ENCODE measurements at regions not wholly inside any gene's neighbourhood (a gene's known extent, or its start where the extent isn't known, plus 50 kb on each side); places are given as distances from the start of the nearest gene placed in this dataset.
A peak's percentile ranks its signal among the peaks of the same experiment; 100 is the strongest.

DNA sequence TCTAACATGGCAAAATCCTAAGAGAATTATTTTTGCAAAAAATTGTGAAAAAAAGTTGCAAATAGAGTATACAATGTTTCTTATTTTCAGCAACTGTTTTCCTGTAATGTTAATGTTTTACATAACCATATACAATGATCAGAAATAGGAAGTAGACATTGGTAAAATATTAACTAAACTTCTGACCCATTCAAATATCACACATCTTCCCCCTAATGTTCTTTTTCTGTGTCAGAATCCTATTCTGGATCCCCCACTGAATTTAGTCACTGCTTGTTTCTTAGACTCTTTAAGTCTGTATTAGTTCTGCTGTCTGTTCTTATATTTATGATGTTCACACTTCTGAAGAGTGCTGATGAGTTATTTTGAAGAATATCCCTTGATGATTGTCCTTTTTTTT, 62.0 kb downstream of the HFE start:
- no peaks in the 10 kb centered on the region for H3K9me3 ChIP-seq
- H3K4me1 ChIP-seq, result no peaks in the 10 kb centered on the region
- no peaks in the 10 kb centered on the region for H3K36me3 ChIP-seq
- no peak overlapping the region for H3K27ac ChIP-seq
- TF ChIP-seq, protein P1, sequence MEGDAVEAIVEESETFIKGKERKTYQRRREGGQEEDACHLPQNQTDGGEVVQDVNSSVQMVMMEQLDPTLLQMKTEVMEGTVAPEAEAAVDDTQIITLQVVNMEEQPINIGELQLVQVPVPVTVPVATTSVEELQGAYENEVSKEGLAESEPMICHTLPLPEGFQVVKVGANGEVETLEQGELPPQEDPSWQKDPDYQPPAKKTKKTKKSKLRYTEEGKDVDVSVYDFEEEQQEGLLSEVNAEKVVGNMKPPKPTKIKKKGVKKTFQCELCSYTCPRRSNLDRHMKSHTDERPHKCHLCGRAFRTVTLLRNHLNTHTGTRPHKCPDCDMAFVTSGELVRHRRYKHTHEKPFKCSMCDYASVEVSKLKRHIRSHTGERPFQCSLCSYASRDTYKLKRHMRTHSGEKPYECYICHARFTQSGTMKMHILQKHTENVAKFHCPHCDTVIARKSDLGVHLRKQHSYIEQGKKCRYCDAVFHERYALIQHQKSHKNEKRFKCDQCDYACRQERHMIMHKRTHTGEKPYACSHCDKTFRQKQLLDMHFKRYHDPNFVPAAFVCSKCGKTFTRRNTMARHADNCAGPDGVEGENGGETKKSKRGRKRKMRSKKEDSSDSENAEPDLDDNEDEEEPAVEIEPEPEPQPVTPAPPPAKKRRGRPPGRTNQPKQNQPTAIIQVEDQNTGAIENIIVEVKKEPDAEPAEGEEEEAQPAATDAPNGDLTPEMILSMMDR (IDR thresholded peaks at IDR 0.05), result no peak
- H3K4me3 ChIP-seq, result no peak overlapping the region
- DNase-seq, result no peak
- intact Hi-C loops (cut with DNase I; ENCODE audit: low total_unique reads), result no loop called here
- no peaks in the 10 kb centered on the region for H3K27me3 ChIP-seq

DNA sequence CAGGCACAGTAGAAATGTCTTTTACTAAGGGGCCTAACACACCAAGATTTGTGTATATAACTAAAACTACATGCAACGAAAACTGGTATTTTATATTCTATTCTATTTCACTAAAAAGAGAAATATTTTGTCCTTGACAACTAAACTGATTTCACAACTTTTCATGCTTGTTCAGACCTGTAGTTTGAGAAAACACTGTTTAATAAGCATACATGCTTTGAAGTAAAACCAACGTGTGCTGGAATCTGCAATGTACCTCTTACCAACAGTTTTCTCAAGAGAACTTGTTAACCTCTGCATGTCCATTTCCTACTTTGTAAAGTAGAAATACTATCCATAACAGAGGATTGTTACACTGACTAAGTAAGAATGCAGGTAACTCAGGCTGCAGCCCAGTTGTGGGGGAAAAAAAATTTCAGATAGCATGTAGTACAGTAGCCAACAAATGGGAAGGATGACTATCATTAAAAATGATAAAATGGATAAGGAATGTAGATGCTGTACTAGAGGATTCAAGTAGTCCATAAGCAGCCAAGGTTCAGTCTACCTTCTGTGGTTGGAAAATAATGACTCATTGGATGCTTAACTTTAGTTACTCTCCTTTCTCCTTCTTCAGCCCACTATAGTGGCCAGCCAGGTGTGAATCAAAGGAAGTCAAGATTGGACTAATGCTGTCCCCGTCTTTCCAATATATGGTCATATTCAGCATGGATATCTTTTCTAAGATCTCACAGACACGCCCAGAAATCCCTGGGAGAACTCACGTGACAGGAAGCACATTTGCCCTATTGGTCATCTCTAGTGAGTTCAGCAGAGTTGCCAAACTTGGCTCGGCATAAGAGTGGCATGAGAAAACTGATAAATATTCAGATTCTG, 65.2 kb downstream of the HFE start:
- TF ChIP-seq, protein P1 (IDR thresholded peaks at IDR 0.05), result no peak
- Histone ChIP-seq H3K36me3 (no peaks in the 10 kb centered on the region), H3K9me3 (no peaks in the 10 kb centered on the region), H3K4me1 (peaks cover 0 to 9% (median 3%) of the 10 kb centered on the region in 4 donors), H3K4me3 (no peak overlapping the region), H3K27me3 (no peaks in the 10 kb centered on the region), H3K27ac (no peak overlapping the region)
- no peak for DNase-seq
- intact Hi-C loops (cut with DNase I; ENCODE audit: low total_unique reads), result loop anchor here (10.0 kb wide), 1 partner anchor 48 kb away; a partner anchor contains a TSS

DNA sequence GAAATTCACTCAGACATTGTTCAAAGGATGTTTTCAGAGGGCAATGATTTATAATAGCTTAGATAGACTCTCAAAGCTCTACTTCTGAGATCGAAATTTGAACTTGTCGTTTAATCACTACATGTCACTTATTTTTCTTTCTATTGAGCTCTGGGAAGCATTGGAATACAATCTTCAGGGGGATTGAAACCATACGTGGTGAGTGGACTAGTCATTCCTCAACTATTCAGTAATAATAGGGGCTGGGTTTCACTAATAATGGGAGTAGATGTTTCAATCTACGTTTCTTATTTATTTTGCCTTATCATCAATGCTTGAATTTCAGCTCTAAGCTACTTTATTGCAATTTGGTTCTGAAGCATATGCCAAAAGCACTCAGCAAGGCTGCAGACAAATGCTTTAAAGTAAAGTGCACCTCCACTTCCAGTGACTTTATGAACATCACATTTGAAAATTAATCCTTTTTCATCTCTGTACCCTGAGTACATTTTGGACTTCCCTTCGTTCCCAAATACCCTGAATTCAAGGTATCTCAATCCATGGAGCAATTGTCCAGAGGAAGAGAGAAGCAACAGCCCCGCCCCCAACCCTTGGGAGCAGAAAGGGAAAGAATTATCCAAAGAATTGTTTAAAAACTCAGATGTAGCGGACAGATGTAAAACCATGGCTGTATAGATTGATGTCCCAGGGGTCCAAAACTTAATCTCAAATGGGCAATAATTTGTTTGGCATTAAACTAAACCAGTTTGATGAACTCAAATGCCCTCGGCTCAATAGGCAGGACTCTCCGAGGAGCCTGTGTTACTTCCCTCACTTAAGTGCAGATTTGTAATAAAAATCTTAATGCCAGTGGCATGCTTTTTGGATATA, 68.1 kb downstream of the HFE start:
- no peaks in the 10 kb centered on the region for H3K9me3 ChIP-seq
- peaks cover 0 to 14% (median 8%) of the 10 kb centered on the region in 4 donors for H3K4me1 ChIP-seq
- no peaks in the 10 kb centered on the region for H3K27me3 ChIP-seq
- intact Hi-C loops (cut with DNase I; ENCODE audit: low total_unique reads), result loop anchor here (10.0 kb wide), 1 partner anchor 50 kb away; a partner anchor contains a TSS
- peak overlapping the region; percentile 68 for H3K4me3 ChIP-seq
- TF ChIP-seq, protein P1 (IDR thresholded peaks at IDR 0.05), result no peak
- peak overlapping the region; percentile 85 to 99 for H3K27ac ChIP-seq
- no peaks in the 10 kb centered on the region for H3K36me3 ChIP-seq
- DNase-seq, result peak in 1 of 2 donors; percentile 62

DNA sequence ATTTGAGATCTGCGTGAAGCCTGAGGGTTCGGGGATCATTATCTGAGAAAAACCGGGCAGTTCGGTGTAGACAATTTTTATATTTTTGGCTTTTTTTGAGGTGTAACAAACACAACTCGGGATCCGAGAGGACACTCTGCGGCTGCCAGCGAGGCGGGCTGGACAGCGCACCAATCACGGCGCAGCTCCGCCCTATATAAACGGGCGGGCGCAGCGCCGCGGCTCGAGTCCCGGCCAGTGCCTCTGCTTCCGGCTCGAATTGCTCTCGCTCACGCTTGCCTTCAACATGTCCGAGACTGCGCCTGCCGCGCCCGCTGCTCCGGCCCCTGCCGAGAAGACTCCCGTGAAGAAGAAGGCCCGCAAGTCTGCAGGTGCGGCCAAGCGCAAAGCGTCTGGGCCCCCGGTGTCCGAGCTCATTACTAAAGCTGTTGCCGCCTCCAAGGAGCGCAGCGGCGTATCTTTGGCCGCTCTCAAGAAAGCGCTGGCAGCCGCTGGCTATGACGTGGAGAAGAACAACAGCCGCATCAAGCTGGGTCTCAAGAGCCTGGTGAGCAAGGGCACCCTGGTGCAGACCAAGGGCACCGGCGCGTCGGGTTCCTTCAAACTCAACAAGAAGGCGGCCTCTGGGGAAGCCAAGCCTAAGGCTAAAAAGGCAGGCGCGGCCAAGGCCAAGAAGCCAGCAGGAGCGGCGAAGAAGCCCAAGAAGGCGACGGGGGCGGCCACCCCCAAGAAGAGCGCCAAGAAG, 69.0 kb downstream of the HFE start:
- no peaks in the 10 kb centered on the region for H3K9me3 ChIP-seq
- H3K27me3 ChIP-seq, result no peaks in the 10 kb centered on the region
- TF ChIP-seq, protein P1 (IDR thresholded peaks at IDR 0.05), result no peak
- H3K27ac ChIP-seq, result peak overlapping the region; percentile 85 to 99
- H3K36me3 ChIP-seq, result no peaks in the 10 kb centered on the region
- intact Hi-C loops (cut with DNase I; ENCODE audit: low total_unique reads), result loop anchor here (1.0 to 10.0 kb wide), 3 partner anchors 33 to 51 kb away; a partner anchor contains a TSS
- peak; percentile 88 to 96 for DNase-seq
- H3K4me3 ChIP-seq, result peak overlapping the region; percentile 68
- H3K4me1 ChIP-seq, result peaks cover 0 to 19% (median 9%) of the 10 kb centered on the region in 4 donors

DNA sequence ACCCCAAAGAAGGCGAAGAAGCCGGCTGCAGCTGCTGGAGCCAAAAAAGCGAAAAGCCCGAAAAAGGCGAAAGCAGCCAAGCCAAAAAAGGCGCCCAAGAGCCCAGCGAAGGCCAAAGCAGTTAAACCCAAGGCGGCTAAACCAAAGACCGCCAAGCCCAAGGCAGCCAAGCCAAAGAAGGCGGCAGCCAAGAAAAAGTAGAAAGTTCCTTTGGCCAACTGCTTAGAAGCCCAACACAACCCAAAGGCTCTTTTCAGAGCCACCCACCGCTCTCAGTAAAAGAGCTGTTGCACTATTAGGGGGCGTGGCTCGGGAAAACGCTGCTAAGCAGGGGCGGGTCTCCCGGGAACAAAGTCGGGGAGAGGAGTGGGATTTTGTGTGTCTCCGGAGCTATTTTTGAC, 69.6 kb downstream of the HFE start:
- H3K27me3 ChIP-seq, result no peaks in the 10 kb centered on the region
- H3K27ac ChIP-seq, result peak overlapping the region; percentile 85 to 99
- H3K9me3 ChIP-seq, result no peaks in the 10 kb centered on the region
- no peaks in the 10 kb centered on the region for H3K36me3 ChIP-seq
- H3K4me3 ChIP-seq, result peak overlapping the region; percentile 68
- TF ChIP-seq, protein P1 (IDR thresholded peaks at IDR 0.05), result no peak
- peaks cover 0 to 19% (median 9%) of the 10 kb centered on the region in 4 donors for H3K4me1 ChIP-seq
- peak; percentile 63 to 81 for DNase-seq
- intact Hi-C loops (cut with DNase I; ENCODE audit: low total_unique reads), result loop anchor here (1.0 to 10.0 kb wide), 3 partner anchors 34 to 52 kb away; a partner anchor contains a TSS

All from tibial artery (tissue), 4 donors.